Gastroesophageal sphincter (tissue), 3 donors: ENCODE measurements at regions not wholly inside any gene's neighbourhood (a gene's known extent, or its start where the extent isn't known, plus 50 kb on each side); places are given as distances from the start of the nearest gene placed in this dataset.

Source experiments
- CTCF ChIP-seq, 4 experiments: fragments of 200-600 bp in 2 of 4; fragments of 450-650 bp in 2 of 4; sonication (generic) in 1 of 4; IDR thresholded peaks; one replicate each; pipeline ENCODE4 v1.5.1; 2017 to 2019; ENCODE audit warnings: antibody characterized with exemption in 4 of 4, mild to moderate bottlenecking in 2 of 4, moderate library complexity in 2 of 4
- EP300 ChIP-seq: sonication (generic); formaldehyde crosslinking; IDR thresholded peaks from one replicate; pipeline ENCODE4 v1.6.1; 2017; ENCODE audit warnings: antibody characterized with exemption, mild to moderate bottlenecking
- POLR2A ChIP-seq, 2 donors: fragments of 450-650 bp; IDR thresholded peaks; one replicate each; pipeline ENCODE4 v1.6.1; 2017; ENCODE audit warnings: antibody characterized with exemption in 2 of 2, mild to moderate bottlenecking in 2 of 2, moderate library complexity in 1 of 2
- POLR2AphosphoS5 ChIP-seq: sonication (generic); formaldehyde crosslinking; IDR thresholded peaks from one replicate; pipeline ENCODE4 v1.6.1; 2017; ENCODE audit warnings: antibody characterized with exemption

- TF ChIP-seq CTCF (IDR thresholded peaks at IDR 0.05) (no peak), POLR2A (IDR thresholded peaks at IDR 0.05) (no peak), EP300 (no peak), POLR2AphosphoS5 (no peak)
These were observed 173.0 kb upstream of the ROBO2 start for GRCh38 chr3:76866729-76867408.
